NOMO-1 treated with DMSO at 0.1 percent for 48 hours (cell line): ENCODE measurements at regions not wholly inside any gene's neighbourhood (a gene's known extent, or its start where the extent isn't known, plus 50 kb on each side); places are given as distances from the start of the nearest gene placed in this dataset.

Experiments
- DNase-seq: peaks from one replicate; lab custom pipeline; 2025; ENCODE audit not compliant: unreplicated experiment; lab: John Stamatoyannopoulos, UW

DNA sequence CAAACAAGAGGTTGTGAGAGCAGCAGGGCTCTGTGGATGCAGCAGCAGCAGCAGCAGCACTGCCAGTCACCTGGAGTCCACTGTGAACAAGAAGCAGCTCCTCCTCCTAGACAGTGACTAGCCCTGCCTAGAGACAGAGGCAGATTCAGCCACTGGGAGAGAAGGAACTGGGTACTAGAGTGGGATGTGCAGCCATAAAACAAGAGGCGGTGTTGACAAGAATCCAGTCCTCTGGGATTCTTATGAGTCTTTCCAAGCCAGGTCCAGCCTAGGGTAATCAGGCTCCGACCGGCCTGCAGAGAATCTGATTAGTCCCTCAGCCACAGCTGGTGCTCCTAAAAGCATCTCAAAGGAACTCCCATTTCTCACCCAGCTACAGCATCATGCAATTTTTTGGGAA lies 83.9 kb upstream of the USP47 start:
- DNase-seq = no peak

DNA sequence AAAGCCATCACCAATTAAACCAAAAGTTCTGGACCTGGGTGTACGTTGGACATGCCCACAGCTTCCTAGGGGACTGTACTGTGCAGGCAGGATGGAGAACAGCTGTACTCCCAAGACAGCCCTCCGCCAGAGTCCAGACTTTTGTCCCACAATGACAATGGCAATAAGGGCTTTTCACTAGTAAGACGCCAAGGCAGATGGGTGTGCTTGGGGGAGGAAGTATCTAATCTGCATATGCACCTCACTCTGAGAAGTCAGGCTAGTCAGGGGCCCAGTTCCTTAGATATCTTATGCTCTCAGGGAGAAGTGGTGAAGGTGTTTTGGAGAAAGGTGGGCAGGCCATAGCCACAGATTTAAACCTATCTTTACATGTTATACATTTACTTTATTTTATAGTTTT lies 85.1 kb upstream of the USP47 start:
- no peak for DNase-seq

DNA sequence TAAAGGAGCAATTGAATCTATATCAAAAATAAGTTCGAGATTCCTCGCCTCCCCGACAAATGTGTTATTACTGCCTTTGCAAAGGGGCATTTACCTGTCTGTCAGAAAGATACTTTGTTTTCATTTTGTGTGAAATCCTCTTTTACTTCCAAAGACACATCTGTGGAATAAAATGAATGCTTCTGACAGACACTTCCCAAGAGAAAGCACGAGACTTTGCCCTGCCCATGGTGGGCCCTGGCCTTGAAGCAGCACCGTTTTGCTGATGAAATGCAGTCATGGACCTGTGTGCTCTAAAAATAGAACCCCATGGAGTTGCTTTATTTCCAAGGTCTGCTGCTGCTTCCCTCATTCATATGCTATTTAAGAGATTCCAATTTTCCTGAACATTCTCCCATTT lies 85.9 kb upstream of the USP47 start:
- no peak for DNase-seq

DNA sequence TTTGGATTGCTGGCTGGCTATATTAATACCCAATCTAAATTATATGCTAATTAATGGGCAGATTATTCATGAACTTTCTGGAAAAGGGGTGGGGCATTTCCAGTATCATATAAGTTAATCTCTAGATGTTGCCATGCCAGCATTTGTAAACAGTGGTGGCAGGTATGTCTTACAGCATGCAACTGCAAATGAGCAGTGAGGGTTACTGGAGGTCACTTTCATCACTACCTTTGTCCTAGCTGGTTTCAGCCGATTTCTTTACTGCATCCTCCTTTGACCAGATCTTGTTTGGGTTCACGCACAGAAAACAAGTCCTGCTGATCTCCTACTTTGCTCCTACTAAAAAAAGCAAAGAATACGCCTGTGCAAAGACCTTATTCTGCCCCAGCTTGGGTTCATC lies 89.1 kb upstream of the USP47 start:
- DNase-seq = no peak

DNA sequence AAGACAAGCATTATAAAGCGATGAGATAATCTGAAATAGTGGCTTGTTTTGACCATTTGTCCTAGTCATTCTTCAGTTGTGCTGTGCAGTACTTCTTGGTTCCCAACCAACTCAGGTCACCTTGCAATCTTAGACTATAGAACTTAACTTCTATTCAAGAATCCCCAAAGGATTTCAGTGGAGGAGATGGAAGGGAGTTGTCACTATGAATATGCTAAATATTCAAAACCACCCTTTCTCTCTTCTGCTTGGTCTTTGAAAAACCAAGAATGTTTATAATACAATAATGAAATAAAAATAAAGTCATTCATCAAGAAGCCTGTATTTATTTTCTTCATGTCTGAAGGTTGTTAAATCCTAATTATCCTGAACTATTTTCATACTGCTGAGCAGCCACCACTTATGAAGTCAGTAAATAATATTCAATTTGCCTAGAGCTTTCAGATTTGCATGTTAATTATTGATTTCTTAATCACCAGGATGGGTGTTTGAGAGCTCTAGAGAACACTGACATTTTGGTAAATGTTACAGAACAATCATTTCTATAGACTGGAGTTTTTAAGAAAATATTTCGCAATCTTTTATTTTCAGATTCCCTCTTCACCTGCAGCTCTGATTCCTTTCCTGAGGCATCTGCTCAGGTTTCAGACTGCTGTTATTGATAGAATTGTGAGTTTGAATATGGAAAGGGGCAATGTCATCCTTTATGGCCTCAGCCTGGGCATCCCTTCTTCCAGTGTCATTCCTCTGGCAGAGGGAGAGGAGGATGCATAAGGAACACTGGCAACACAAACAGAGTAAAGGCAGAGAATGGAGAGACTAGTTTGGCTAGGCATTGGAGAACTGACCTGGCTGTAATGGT lies 91.5 kb upstream of the USP47 start:
- DNase-seq = no peak

DNA sequence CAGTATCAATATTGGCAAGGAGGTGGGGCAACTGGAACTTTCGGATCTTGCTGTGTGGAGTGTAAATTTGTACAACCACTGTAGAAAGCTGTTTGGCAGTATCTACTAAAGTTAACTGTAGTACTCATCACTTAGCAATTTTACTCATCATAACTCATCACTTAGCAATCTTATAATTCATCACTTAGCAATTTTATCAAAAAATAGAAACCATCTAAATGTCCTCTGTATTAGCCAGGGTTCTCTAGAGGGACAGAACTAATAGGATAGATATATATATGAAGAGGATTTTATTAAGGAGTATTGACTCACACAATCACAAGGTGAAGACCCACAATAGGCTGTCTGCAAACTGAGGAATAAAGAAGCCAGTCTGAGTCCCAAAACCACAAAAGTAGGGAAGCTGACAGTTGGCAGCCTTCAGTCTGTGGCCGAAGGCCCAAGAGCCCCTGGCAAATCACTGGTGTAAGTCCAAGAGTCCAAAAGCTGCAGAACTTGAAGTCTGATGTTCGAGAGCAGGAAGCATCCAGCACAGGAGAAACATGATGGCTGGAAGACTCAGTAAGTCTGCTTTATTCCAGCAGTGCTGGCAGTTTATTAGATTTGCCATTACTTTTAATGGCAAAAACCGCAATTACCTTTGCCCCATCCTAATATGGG lies 92.9 kb upstream of the USP47 start:
- no peak for DNase-seq

DNA sequence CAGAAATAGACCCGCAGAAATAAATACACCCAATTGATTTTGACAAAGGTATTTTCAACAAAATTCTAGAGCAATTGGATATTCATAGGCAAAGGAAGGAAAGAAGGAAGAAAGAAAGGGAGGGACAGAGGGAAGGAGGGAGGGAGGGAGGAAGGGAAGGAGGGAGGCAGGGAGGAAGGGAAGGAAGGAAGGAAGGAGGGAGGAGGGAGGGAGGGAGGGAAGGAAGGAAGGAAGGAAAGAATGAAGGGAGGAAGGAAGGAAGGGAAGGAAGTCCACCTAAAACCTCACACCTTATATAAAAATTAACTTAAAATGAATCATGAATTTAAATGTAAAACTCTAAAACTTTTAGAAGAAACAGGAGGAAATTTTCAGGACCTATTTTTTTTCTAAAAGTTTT lies 94.2 kb upstream of the USP47 start:
- DNase-seq = no peak

DNA sequence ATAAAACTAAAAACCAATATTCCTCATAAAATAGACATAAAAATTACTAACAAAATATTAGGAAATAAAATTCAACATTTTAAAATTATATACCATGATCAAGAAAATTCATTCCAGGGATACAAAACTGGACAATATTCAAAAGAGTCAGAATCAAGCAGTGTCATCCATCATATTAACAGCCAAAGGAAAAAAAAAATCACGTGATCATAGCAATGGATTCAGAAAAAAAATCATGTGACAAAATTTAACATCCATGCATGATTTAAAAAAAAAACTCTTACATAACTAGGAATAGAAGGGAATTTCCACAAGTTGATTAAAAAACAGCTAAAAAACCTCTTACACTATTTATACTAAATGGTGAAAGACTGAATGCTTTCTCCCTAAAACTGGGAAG lies 95.3 kb upstream of the USP47 start:
- DNase-seq = no peak

DNA sequence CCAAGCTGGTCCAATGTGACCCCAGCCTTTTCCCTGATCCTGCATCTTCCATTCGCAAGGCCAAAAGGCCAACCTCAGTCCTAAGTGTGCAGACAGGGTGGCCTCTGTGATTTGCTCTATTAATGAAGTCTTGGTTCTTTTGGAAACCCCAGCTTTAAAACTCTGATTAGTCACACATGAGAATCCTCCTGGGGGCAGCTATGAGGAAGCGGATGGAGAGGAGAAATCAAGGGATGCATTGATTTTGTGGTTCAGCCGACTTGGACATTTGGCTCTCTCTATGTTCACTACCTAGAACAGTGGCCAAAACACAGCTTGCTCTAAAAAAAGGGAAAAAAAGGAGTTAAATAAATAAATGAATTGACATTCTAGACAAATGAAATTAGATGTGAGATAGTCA lies 98.6 kb upstream of the USP47 start:
- DNase-seq = no peak

DNA sequence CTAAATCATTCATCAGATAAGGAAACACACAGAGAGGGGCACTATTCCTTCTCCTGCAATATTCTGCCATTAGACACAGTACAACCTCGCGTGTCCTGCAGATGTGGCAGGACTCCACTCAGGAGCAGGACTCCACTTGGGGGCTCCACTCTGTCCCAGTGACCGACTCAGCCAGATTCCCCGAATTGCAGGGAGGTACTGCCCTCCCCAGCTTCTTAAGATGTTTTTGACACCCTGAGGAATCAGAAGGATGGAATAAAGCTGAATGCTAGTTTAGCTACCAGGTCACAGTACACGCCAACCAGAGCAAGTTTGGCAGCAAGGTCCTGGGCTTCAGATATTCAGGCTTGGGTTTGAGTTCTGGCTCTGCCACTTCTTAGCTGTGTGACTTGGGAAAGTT lies 99.3 kb upstream of the USP47 start:
- no peak for DNase-seq

DNA sequence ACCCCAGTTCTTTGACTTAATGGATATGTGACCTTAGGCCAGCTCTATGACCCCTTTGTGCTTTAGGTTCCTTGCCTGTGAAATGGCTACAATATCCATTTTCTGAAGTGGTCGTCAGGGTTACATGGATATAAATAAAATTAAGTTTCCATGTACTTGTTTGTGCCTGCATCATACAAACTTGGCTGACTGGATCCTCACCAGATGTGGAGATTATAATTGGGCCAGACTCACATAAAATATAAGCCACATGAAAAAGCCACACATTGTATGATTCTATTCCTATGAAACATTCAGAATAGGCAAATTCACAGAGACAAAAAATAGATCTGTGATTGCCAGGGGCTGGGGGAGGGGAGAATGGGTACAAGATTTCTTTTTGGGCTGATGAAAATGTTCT lies 100.9 kb upstream of the USP47 start:
- DNase-seq = no peak

DNA sequence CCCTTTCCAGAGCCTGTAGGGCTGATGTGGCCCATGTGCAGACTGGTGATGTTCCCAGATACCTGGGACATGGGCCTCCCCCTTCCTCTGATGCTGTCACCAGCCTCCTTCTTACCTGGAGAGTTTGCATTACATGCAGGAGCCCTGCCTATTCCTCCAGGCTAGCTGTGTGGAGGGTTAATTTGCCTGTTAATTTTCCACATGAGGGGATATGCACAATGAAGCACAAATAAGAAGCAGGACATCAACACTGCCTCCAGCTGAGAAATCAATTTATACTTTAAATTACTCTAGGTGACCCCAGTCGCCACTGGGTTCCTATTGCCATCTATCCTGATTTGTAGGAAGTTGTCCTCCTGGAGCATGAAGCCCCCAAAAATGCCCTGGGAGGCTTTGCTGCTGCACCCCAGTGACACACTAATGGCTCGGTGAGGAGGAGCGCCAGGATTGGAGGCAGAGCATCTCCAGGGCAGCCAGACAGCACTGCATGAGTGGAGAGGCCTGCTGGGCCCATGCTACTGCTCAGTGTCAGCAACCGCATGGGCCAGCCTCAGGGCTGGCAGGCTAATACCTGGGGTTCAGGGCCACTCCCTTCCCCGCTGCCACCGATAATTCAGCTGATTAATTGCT lies 101.6 kb upstream of the USP47 start:
- DNase-seq = no peak

DNA sequence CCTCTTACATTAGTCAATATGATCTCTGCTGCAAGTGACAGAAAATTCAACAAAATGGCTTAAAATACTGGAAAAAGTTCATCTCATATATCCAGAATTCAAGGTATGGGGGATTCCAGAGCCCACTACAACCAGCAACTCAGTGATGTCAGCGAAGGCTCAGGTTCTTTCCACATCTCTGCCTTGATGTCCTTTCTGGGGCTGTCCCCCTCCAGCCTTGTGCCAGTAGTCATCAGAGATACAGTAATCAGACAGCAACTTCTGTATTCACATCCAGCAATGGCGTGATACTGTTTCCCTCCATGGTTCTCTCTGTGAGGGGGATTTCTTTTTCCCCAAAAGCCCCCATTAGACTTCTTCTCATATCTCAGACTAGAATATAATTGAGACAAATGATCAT lies 103.4 kb upstream of the USP47 start:
- no peak for DNase-seq

DNA sequence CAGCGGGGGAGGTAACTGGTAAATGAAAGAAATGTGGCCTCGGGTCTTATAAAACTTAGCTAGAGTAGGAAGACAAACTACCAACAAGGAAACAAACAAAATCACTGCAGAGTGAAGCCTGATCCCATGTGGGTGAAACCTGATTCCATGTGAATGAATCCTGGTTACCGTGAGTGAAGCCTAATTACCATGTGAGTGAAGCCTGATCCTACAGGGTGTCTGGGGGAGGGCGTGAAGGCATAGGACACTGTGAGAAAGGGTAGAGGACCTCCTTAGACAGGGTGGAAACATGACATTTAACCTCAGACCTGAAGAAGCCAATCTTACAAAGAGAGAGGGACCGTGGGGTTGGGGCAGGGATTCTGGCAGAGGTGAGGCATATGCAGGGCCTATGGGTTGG lies 106.2 kb upstream of the USP47 start:
- DNase-seq = no peak

DNA sequence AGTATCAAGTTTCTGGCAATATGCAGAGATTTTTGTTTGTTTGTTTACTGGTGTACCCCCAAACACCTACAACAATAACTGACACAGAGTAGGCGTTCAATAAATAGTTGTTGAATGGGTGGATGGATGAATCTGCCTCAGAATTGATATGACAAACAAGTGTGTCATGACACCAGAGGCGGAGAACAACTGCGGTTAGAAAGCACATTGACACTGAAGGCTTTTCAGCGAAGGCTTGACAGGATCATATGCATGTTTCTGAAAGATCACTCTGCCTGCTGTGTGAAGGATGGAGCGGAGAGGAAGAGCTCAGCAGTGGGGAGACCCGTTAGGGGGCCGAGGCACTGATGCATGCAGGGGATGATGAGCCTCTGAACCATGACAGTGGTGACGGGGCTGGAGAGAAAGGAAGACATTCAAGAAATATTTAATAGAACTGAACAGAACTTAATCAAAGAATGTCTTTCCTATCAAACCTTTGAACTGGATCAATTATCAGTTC lies 108.5 kb upstream of the USP47 start:
- no peak for DNase-seq

DNA sequence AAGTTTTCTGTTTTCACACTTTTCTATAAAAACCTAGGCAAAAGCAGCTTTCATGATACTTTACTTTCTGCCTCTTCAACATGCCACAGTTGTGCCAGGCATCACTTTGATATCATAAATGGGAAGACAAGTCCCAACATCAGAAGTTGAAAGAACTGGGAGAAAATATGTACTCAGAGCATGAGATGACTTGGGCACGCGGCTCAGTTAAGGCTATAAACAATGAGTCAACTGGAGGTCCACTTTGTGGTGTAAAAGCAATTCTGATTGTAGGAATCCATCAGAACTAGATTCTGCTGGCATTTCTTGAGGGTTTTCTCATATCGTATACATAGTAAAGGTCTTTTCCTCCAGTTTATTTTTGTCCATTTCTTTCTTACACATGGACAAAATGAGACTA lies 109.7 kb upstream of the USP47 start:
- DNase-seq = no peak

DNA sequence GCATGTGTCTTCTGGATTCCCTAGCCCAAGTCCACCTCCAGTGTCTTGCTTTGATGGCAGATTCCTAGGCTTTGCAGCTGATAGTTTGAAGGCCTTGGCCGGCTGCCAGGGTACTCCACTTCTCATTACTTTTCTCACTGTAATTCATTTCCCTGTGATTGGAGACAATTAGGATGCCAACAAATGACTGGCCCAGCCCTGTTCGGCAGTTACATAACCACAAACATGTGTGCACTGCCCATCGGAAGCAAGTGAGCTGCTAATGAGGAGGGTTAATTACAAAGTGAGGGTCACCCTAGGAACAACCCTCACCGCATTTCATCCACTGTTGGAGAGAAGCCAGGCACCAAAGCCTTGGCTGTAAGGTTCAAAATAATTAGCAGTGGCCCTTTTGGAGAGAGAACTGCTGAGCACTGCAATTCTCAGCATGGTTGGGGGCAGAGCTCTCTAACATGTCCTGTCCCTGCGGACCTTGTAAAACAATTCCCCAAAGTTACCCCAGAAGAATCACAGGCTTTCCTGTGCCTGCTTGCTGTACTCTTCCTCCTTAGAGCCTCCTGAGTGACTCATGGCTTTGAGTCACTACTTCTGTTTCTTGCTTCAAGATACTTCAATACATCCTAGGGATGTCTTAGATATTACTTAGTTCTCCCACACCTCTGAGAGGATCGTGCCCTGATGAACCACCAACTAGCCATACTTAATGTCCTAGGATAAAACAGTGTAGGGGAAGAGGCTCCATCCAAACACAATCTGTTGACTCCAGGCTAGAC lies 109.7 kb upstream of the GALNT18 start:
- DNase-seq = peak; percentile 15

DNA sequence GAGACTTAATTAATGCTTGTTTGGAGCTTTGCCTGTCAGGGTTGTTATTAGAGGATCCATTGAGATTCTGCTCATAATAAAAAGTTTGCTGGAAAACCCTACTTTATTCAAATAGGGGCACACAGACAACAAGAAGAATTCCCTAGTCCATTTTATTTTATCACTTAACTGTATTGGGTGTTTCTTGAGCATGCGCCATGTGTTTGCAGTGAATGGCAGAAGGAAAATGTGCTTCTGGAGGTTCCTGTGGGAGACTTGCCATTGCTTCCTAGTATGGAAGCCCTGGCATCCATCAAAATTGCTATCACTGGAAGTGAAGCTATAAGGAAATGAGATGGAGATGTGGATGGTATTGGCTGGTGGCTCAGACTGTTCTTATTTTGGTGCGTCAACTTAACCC lies 106.6 kb upstream of the GALNT18 start:
- no peak for DNase-seq

DNA sequence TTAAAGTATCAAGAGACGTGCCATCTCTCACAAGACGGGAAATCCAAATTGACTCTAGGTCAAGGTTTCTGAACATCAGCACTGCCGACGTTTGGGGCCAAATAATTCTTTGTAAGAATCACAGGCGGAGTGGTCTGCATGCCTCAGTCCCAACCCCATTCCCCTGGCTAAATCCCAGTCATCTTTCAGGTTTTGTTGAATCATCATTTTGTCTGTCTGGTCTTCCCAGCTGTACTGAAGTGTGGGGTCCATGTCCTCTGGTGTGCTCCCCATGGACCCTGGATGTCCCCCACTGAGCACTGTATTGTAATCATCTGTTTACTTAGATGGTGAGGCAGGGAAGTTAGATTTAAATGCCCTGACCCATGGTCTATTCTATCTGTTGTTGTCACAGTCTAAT lies 103.6 kb upstream of the GALNT18 start:
- no peak for DNase-seq

DNA sequence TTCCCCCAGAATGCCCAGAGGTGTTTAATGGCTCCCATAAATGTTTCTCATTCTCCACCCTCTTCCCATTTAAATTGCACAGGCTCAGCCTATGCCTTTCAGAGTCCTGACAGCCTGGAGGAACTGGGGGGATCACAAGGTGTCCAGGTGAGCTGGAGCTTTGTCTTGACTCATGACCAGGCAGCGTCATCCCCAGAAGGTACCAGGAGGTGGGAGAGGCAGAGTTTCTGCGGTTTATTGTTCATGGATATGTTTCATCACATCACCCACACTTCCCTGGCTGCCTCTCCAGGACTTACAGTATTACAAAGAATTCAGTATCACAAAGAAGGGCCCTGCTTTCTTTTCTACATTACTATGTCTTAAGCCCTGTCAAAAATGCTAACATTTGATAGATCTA lies 103.2 kb upstream of the GALNT18 start:
- no peak for DNase-seq

DNA sequence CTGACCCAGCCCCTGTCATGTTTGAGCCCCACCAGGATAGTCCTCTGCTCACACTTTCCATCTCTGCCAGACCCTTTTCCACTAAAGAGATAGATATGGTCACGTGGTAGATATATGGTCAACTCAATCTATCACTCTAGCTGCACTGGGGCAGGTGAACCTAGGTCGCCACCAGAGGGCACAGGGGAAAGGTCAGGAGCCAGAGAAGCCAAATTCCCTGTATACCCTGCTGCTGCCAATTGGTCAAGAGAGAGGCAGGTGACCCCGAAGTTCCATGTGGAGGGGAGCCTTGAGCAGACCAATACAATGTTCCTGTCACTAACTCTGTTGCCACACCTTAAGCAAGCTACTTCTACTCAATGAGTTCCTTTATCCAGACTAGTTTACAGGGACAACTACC lies 101.1 kb upstream of the GALNT18 start:
- no peak for DNase-seq
